ENCODE measurements at regions not wholly inside any gene's neighbourhood (a gene's known extent, or its start where the extent isn't known, plus 50 kb on each side); places are given as distances from the start of the nearest gene placed in this dataset.
"Not testable (repeated sequence)": the region's sequence is repeated elsewhere in the genome, so short reads cannot be mapped to it uniquely, and the experiment has no call there.

DNA sequence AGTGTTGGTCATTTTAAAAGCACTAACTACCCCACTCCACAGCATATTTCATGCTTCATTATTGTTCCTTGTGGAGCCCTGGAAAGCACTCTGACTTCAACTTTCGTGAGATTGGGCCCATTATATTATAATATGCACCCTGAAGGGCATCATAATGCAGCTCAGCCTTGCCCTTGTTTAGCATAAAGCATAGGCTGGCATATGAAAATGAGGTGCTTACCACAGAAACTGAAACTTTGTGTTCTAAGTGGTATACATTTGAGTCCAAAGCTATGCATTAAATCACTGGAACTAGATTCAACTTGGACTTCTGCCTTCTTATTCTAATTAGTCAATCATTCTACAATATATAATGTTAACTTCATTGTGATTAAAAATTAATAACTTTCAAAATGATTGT, 1027.9 kb downstream of the STIM2 start:
- no peak for DNase-seq

DNA sequence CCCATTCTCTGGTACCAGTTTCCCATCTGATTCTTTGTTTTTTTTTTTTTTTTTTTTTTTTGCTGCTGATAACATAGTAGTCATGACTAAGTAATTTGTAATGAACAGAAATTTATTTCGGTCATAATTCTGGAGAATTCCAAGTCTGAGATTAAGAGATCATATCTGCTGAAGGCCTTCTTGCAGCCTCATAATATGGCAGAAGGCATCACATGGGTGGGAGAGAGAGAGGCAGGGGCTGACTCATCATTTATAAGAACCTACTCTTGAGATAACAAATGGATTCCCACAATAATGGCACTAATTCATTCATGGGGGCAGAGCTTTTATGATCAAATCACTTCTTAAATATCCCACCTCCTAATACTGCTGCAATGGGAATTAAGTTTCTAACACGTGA, 1034.3 kb downstream of the STIM2 start:
- no peak for DNase-seq

GRCh38 chr4:27908356-27908755, 1047.7 kb downstream of the STIM2 start:
- DNase-seq, result no peak

GRCh38 chr4:27910227-27910626, 1049.6 kb downstream of the STIM2 start:
- DNase-seq, result no peak

DNA sequence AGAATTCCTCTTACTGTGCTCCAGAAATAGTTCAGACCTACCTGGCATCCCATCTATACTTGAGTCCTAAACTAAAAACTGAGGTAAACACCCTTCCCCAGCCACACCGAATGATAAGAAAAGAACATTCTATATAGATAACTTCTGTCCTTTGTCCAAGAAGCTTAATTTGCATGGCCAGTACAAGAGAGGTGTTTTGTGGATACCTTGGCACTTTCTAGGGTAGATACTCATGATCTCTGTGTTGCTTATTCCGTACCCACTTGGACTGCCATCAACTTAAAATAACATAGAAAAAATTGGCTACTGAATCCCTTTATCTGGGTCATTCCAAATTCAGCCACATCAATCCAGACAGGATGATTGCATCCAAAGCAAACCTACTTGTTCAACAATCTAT, 1050.4 kb downstream of the STIM2 start:
- no peak for DNase-seq

GRCh38 chr4:27913738-27914137, 1053.1 kb downstream of the STIM2 start:
- DNase-seq, result no peak

GRCh38 chr4:27915822-27916221, 1055.2 kb downstream of the STIM2 start:
- DNase-seq, result no peak

- no peak for DNase-seq
These were observed 1056.0 kb downstream of the STIM2 start for GRCh38 chr4:27916452-27917184.

- DNase-seq, result no peak
These were observed 1056.7 kb downstream of the STIM2 start for GRCh38 chr4:27917381-27917780.

GRCh38 chr4:27921231-27921630, 1060.6 kb downstream of the STIM2 start:
- no peak for DNase-seq

- no peak for DNase-seq
These were observed 1068.3 kb downstream of the STIM2 start for GRCh38 chr4:27928761-27929540.

DNA sequence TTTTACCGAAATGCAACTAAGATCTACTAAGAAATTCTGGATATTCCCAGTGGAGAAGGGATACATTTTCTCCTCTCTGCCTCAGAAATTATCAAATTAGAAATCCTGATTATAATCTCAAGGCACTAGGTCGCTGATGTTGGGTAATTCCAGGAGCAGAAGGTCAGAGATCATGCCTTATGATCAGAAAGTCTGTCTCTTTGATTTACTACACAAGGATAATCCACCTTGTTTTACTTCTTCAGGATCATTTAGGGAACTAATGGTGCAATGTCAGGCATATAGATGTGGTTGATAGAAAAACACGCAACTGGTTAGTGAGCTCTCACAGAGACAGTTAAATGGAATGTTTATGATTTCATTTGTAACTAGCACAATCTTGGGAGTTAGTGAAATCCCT, 1069.7 kb downstream of the STIM2 start:
- no peak for DNase-seq

GRCh38 chr4:27930976-27931375, 1070.3 kb downstream of the STIM2 start:
- DNase-seq, result no peak

DNA sequence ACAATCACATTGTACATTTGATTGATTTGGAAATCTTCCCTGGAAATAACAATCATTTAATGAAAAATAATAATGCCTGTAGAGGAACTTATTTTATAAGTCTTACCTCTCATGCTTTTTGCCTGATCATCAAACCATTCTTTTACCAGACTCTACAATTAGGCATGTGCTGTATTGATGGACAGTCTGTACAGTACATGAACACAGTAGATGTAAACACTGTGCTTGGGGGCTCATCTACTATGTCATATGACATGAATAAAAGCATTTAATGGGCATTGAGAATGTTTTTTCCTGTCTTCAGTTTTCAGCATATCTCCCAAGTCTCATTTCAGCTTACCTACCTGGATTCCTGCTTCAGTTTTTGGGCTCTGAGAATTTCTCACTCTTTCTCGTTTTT, 1070.9 kb downstream of the STIM2 start:
- DNase-seq, result no peak

DNA sequence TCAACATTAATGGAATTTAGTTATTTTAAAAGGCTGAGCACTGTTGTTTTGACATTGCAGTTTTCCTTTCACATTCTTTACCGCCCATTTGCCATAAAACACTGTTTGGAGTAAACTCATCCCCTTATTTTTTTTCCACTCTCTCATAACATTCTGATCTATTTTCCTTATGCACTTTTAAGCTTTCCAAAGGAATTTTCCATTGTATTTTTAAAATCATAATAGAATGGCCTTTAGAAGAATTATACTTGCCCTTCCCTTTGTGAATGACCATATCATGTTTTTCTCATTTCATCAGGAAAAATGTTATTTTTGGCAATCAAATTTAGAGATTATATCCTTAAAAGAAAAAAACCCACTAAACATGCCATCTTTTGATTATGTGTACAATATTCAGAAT, 1074.2 kb downstream of the STIM2 start:
- no peak for DNase-seq

DNA sequence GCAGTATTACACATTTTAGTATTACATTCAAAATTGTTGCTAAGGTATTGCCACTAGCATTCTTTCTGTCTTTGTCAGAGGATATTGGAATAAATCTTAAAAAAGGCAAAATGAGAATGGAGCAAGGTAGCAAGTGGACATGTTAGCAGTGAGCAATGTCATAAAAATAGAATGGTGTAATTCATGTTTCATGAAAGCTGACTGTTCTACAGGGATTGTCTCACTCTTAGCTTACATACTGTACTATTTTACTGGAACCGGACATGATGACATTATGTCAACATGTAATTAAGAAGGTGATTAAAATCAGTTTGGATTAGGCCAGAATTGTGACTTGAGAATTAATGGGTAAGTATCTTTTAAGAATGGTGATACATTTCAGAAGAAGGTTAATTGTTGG, 1086.2 kb downstream of the STIM2 start:
- DNase-seq, result no peak

GRCh38 chr4:27947302-27947701, 1086.7 kb downstream of the STIM2 start:
- DNase-seq, result no peak

DNA sequence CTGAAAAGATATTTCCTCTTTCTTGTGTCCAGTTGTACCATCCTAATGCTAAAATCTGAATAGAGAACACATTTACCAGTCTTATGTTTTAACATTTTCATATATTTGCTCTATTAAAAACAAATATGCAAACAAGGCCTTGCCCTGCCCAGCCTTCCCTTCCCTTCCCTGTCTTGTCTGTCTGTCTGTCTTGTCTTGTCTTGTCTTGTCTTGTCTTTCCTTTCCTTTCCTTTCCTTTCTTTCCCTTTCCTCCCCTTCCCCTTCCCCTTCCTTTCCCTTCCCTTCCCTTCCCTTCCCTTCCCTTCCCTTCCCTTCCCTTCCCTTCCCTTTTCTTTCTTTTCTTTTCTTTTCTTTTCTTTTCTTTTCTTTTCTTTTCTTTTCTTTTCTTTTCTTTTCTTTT, 1103.5 kb downstream of the STIM2 start:
- DNase-seq, result no peak

GRCh38 chr4:27966664-27967063, 1106.0 kb downstream of the STIM2 start:
- DNase-seq, result no peak

DNA sequence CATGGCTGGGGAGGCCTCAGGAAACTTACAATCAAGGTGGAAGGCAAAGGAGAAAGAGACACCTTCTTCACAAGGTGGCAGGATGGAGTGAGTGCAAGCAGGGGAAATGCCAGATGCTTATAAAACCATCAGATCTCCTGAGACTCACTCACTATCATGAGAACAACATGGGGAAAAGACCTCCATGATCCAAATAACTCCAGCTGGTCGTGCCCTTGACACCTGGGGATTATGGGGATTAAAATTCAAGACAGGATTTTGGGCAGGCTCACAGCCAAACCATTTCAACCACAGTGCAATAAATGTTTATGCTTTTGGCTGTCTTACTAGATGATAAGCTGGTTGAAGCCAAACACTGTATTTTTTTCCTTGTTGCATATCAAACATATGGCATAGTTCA, 1112.4 kb downstream of the STIM2 start:
- DNase-seq, result no peak

DNA sequence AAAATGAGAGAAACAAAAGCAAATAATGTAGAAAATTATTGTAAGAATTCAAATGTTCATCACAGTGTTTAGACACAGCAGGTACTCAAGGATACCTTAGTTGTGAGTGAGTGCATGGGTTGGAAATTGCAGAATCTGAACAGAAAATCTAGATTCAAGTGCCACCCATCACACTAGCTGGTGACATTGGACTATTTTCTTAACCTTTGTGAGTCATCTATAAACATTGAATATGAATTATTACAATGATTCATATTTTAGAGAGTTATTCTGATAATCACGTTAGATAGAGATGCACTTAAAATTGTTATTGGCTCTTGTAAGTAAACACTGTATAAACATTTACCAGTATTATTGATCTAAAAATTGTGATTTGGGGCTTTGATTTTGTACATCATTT, 1113.1 kb downstream of the STIM2 start:
- no peak for DNase-seq

DNA sequence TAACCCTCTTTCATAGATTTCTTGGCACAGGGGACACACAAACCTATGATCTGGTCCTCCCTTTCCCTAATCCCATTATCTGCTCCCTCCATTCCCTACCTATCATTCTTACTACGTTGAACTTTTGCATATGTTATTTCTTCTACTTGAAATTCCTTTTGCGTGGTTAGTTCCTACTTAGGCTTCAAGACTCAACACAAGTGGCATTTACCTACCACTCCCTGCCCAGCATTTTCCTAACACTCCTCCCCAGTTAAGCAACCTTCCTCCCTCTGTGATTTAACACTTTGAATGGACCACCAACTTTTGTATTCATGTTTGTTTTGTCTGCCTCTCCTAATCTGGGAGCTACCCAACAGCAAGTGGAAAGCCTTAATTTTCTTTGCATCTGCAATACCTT, 1113.7 kb downstream of the STIM2 start:
- DNase-seq, result no peak

DNA sequence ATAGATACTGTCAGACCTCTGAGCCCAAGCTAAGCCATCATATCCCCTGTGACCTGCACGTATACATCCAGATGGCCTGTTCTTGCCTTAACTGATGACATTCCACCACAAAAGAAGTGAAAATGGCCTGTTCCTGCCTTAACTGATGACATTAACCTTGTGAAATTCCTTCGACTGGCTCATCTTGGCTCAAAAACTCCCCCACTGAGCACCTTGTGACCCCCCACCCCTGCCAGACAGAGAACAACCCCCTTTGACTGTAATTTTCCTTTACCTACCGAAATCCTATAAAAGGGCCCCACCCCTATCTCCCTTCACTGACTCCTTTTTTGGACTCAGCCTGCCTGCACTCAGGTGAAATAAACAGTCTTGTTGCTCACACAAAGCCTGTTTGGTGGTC, 1114.2 kb downstream of the STIM2 start:
- DNase-seq, result not testable (repeated sequence)

GRCh38 chr4:27978427-27979109, 1117.9 kb downstream of the STIM2 start:
- DNase-seq, result not testable (repeated sequence)
